Psoas muscle (tissue), 7 donors: ENCODE measurements at regions not wholly inside any gene's neighbourhood (a gene's known extent, or its start where the extent isn't known, plus 50 kb on each side); places are given as distances from the start of the nearest gene placed in this dataset.
"Not testable (repeated sequence)": the region's sequence is repeated elsewhere in the genome, so short reads cannot be mapped to it uniquely, and the experiment has no call there.

Experiments used
- ATAC-seq, 4 donors: fragments of 200-7000 bp; cut with Tn5 transposase; one replicate each; pipeline ENCODE4 v1.9.1; 2020; ENCODE audit warnings: moderate library complexity in 3 of 4, mild to moderate bottlenecking in 2 of 4
- DNase-seq, 2 donors: peaks; one replicate each; pipeline ENCODE4 v3.0.0-alpha.2; 2020
- H3K27ac ChIP-seq: fragments of 200-600 bp; one replicate; pipeline ENCODE4 v1.8.0; 2022
- H3K27me3 ChIP-seq, 3 donors: fragments of 200-600 bp in 1 of 3; one replicate each; pipeline versions ENCODE4 v1.6.1 to v1.8.0; 2013 to 2022; ENCODE audit warnings: low read length in 2 of 3, mild to moderate bottlenecking in 2 of 3, moderate library complexity in 1 of 3; ENCODE audit not compliant: insufficient read depth in 3 of 3
- H3K36me3 ChIP-seq, 2 donors: fragments of 200-600 bp in 1 of 2; one replicate each; pipeline versions ENCODE4 v1.6.1 to v1.8.0; 2013 to 2022; ENCODE audit warnings: low read depth in 1 of 2, mild to moderate bottlenecking in 1 of 2, moderate library complexity in 1 of 2; ENCODE audit not compliant: insufficient read depth in 1 of 2
- H3K4me1 ChIP-seq: fragments of 200-600 bp; one replicate; pipeline ENCODE4 v1.8.0; 2022
- H3K4me3 ChIP-seq: fragments of 200-600 bp; one replicate; pipeline ENCODE4 v1.8.0; 2022; ENCODE audit warnings: mild to moderate bottlenecking
- H3K9me3 ChIP-seq: fragments of 200-600 bp; one replicate; pipeline ENCODE4 v1.8.0; 2022
- WGBS, 3 donors: extraction: QIAGEN DNeasy Blood & Tissue Kit; methylation state at CpG; one replicate each; pipeline versions ENCODE4 v1.1.6 to v1.1.7; 2013; 5-methylcytosine and 5-hydroxymethylcytosine counted together
- intact Hi-C, 2 donors: fragments of 100-400 bp; cut with DNase I; formaldehyde crosslinking; loops; one replicate each; pipeline versions ENCODE4 v1.11.0 to v1.14.2; 2022
- TF ChIP-seq, protein P1 (sequence below): fragments of 200-600 bp; IDR thresholded peaks from one replicate; pipeline ENCODE4 v1.8.0; 2022; ENCODE audit warnings: antibody characterized with exemption
- donor health status: healthy with polysubstance abuse.
- donor health status: DM: no; HTN: no; CAD: no; lungs with moderate emphysema.
- donor health status: Bipolar disorder and iron deficiency.
- donor health status: healthy.
- donor health status: DM: yes; HTN: yes; CAD: no.
- donor health status: DM: no; HTN: no; CAD: no.
- donor health status: DM: yes; HTN: yes; CAD: no.

DNA sequence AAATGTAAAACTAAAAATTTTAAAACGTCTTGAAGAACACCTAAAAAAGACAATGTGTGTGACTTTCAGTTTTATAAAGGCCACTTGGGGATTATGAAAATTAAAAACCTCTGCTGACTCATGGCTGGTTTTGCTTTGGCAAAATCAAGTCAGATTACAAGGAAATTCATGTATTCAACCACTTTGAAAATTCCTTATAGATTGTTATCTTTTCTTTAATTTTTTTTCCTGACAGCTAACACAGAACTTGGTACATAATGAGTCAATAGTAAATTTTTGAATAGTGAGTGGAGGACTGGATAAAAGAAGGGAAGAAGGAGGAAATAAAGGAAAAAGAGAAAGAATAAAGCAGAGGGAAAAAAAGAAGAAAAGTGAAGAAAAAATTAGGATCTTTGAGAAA, 1774.7 kb upstream of the ACO1 start:
- no peak for ATAC-seq
- no peaks in the 10 kb centered on the region for H3K4me1 ChIP-seq
- no peak overlapping the region for H3K4me3 ChIP-seq
- DNase-seq = no peak
- no peaks in the 10 kb centered on the region for H3K36me3 ChIP-seq
- WGBS, 3 donors = 32 to 54% (median 46%) methylated on average over 1 of the region's 1 CpG
- H3K27ac ChIP-seq = no peak overlapping the region
- intact Hi-C loops = no loop called here
- TF ChIP-seq, protein P1, sequence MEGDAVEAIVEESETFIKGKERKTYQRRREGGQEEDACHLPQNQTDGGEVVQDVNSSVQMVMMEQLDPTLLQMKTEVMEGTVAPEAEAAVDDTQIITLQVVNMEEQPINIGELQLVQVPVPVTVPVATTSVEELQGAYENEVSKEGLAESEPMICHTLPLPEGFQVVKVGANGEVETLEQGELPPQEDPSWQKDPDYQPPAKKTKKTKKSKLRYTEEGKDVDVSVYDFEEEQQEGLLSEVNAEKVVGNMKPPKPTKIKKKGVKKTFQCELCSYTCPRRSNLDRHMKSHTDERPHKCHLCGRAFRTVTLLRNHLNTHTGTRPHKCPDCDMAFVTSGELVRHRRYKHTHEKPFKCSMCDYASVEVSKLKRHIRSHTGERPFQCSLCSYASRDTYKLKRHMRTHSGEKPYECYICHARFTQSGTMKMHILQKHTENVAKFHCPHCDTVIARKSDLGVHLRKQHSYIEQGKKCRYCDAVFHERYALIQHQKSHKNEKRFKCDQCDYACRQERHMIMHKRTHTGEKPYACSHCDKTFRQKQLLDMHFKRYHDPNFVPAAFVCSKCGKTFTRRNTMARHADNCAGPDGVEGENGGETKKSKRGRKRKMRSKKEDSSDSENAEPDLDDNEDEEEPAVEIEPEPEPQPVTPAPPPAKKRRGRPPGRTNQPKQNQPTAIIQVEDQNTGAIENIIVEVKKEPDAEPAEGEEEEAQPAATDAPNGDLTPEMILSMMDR = no peak
- H3K9me3 ChIP-seq = no peaks in the 10 kb centered on the region
- H3K27me3 ChIP-seq = no peaks in the 10 kb centered on the region

DNA sequence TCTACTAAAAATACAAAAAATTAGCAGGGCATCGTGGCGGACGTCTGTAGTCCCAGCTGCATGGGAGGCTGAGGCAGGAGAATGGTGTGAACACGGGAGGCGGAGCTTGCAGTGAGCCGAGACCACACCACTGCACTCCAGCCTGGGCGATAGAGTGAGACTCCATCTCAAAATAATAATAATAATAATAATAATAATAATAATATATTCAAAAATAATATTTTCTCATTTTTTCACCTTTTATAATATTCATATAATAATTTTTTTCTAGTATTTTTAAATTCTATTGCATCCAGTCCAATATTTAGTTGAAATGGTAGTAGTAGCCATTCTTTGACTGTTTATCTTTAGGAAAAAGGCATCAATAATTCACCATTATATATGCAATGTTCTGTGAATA, 1767.7 kb upstream of the ACO1 start:
- H3K27ac ChIP-seq, H3K36me3 ChIP-seq, ATAC-seq, H3K9me3 ChIP-seq, intact Hi-C loops, H3K4me3 ChIP-seq, DNase-seq, H3K4me1 ChIP-seq, H3K27me3 ChIP-seq: not testable (repeated sequence)
- 94 to 95% (median 95%) methylated on average over 7 of the region's 7 CpGs for WGBS, 3 donors

DNA sequence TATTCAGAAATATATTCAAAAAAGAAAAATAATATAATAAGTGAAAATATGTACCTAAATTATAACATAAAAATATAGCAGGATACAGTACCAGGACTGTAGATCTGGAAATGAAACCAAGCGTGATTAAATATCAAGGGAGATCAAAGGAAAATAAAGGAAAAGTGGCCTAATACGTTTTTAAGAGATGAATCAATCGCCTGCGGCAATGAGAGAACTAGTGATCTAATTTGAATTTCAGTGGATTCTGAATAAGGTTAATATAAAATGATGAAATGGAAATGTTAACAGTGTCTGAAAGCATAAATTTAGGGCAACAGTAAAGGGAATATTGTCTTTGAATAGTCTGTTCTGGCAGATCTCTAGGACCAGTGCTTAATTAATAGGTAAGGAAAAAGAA, 1761.9 kb upstream of the ACO1 start:
- no peaks in the 10 kb centered on the region for H3K36me3 ChIP-seq
- no peak overlapping the region for H3K27ac ChIP-seq
- no peaks in the 10 kb centered on the region for H3K4me1 ChIP-seq
- 84 to 87% (median 87%) methylated on average over 4 of the region's 4 CpGs for WGBS, 3 donors
- H3K9me3 ChIP-seq = no peaks in the 10 kb centered on the region
- intact Hi-C loops = no loop called here
- no peak overlapping the region for H3K4me3 ChIP-seq
- TF ChIP-seq, protein P1 = no peak
- H3K27me3 ChIP-seq = no peaks in the 10 kb centered on the region
- ATAC-seq = no peak
- no peak for DNase-seq

DNA sequence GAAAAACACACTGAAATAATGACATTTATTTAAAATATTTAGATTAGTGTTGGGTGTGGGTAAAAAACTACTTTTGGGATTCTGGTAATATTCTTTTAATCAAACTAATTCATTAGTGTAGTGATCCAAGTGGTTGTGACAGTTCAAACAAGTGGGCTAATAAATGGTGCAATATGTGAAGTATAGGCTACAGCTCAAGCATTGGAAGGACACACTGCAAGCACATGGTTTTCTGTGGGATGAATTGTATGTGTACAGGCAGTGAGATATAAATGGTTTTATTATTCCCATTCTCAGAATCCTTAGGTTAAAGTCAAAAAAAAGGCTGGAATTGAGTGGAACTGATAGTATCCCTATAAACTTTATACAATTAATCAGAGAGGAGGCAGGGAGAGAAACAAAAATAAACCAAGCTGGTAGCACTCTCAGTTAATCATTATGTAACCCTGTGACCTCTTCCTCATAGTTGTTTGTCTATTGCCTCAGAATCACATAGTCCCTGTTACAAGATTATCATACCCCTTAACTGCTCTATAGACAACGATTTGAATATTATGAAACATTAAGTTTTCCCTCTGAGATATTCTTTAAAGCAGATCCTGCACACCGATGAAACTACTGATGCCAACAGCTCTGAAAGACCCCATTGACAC, 1755.4 kb upstream of the ACO1 start:
- Histone ChIP-seq H3K4me3 (no peak overlapping the region), H3K27me3 (no peaks in the 10 kb centered on the region), H3K27ac (no peak overlapping the region), H3K4me1 (no peaks in the 10 kb centered on the region), H3K9me3 (no peaks in the 10 kb centered on the region), H3K36me3 (no peaks in the 10 kb centered on the region)
- TF ChIP-seq, protein P1 = no peak
- intact Hi-C loops = no loop called here
- no peak for ATAC-seq
- WGBS, 3 donors = 23 to 31% (median 28%) methylated on average over 2 of the region's 2 CpGs
- no peak for DNase-seq

DNA sequence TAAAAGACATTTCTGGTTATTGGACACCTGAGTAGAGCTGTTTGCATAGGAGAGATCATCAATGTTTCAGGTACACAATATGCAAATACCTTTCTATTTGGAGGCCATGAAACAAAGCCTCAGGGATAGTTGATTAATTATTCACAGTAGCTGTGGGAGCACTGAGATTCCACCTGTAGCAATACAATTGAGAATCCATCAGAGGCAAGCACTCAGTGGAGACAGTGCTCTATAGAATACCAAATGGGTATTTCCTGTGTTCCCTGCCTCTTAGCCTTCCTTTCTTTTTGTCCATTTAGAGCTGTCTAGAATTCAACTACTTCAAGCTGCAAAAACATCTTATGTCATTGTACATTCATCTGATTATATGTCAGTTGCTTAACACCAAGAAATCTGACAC, 1754.0 kb upstream of the ACO1 start:
- no peak for DNase-seq
- no peaks in the 10 kb centered on the region for H3K4me1 ChIP-seq
- no peaks in the 10 kb centered on the region for H3K27me3 ChIP-seq
- no peak for ATAC-seq
- TF ChIP-seq, protein P1 = no peak
- no peak overlapping the region for H3K4me3 ChIP-seq
- no peak overlapping the region for H3K27ac ChIP-seq
- H3K36me3 ChIP-seq = no peaks in the 10 kb centered on the region
- no peaks in the 10 kb centered on the region for H3K9me3 ChIP-seq
- intact Hi-C loops = no loop called here

DNA sequence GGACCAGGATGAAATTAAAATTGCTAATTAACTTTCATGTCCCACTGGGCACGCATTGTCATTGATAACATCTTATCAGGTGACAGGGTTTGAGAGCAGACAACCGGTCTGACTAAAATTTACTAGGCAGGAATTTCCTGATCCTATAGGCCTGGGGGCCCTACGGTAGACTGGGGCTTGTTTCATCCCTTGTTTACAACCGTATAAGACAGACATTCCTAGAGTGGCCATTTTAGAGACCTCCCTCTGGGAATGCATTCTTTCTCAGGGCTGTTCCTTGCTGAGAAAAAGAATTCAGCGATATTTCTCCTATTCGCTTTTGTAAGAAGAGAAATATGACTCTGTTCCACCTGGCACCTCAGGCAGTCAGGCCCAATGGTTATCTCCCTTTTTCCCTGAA, 1737.8 kb upstream of the ACO1 start:
- H3K4me1 ChIP-seq, H3K4me3 ChIP-seq, DNase-seq, H3K27ac ChIP-seq, H3K9me3 ChIP-seq, ATAC-seq, H3K36me3 ChIP-seq, H3K27me3 ChIP-seq, intact Hi-C loops: not testable (repeated sequence)
- WGBS, 3 donors = 89 to 93% (median 91%) methylated on average over 6 of the region's 6 CpGs
